Fibroblast of peridontal ligament (primary cell): ENCODE measurements at regions not wholly inside any gene's neighbourhood (a gene's known extent, or its start where the extent isn't known, plus 50 kb on each side); places are given as distances from the start of the nearest gene placed in this dataset.

Source experiments
- DNase-seq: peaks from one replicate; pipeline ENCODE4 v3.0.0-alpha.2; 2010; ENCODE audit errors: extremely low read depth

DNA sequence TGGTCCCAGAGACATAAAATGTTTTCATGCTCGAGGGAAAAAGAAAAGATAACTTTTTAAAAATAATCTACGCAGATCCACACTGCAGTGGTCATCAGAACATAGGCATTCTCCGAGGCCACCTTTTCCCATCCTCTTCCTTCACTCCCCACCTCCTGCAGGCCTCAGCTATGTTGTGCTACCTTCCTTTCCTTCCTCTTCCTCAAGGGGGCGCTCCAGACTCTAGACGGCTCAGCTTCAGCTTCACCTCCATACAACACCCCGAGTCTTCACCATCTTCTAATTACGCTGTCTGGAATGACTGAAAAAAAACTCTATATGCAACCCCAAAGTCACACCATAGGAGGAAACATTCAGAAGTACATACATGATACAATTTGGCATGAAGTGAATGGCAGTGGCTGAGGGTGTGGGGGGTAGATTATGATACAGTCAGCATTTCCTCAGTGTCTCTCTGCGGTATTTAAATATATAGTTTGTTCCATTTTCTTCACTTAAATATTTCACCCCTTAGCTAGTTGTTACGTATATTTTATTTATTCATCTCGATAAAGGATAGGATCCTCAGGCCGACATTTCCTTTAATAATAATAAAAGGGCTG lies 583.6 kb downstream of the IRS1 start:
- DNase-seq: peak; percentile 52

DNA sequence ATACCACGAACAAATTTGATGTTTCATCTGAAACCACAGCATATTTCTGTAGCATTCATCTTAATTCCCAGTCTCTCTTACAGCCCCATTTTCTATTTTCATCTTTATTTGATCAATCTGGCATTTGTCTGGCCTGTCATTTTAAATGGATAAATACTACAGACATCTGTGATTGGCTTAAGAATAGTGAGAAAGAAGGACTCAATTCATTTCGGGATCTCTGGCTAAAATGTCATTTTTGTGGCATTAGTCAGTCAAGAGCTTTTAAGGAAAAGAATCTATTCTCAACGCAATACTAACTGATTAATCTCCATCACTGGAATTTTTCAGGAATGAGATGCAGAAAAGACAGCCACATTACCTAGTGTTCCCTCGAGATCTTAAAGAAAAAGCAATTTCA lies 585.9 kb downstream of the IRS1 start:
- DNase-seq: peak; percentile 97

DNA sequence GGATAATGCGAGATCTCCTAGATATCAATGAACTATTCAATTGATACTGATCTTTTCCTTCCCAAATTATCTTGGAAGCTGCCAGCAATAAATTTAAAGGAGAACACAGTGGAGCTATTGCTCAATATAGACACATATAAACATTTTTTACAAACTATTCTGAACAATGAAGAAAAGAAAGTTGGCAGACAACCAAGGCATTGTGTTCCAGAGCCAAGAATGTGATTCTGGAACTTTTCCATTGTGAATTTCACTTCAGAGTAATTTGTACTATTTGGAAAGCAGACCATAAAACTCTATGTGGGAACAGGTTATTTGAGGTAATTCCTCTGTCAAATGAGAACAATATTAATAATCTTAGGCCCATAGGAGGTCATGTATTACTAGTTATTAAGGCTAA lies 588.2 kb downstream of the IRS1 start:
- peak; percentile 95 for DNase-seq

DNA sequence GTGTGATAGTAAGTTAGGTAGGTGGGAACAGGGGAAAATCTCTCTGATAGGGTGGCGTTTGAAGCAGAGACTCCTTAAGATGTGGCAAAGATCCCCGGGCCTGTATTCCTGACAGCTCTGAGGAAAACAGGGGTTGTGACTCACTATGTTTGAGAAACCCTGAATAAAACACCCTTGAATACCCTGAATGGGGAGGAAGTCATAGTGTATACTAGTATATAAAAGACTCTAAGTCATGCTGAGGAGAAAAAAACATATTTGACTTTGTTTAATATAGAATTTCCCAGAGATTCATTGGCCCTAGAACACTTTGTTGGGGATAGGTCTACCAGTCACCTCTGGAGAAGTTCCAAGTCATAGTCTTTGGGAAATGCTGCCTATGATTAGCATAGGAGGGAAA lies 590.9 kb downstream of the IRS1 start:
- peak; percentile 51 for DNase-seq

DNA sequence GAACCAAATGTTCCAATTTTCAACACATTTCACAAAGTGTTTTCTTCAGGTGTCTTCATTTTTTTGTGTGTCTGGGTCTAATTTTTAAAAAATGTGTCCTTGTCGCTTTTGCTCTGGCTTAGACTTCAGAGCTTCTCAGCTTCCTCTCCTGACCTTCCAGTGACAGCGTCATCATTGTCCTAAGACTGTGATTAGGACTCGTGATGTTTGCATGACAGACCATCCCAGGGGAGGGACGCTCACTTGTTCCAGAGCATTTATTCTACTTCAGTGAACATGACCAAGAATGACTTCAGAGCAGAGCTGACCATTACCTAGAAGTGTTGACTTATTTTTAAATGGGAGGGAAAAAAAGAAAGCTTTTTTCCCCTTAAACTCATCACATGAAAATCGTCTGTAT lies 591.9 kb downstream of the IRS1 start:
- no peak for DNase-seq

DNA sequence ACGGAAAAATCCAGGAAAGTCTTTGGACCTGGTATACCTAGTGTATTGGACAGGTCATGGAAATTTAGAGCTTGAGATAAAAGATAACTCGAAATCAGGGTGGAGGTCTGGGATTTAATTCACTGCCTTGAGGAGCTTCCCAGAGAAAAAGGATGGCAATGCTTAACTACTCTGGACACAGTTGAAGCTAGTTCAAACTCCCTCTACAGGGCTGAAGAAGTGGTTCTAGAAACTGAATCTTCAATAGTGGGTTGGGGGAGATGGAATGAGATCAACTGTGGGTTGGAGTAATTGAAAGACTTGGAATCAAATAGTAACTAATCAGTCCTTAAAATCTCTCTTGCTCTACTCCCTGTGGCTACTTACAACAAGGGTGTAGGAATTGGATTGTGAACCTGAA lies 600.1 kb downstream of the IRS1 start:
- no peak for DNase-seq

DNA sequence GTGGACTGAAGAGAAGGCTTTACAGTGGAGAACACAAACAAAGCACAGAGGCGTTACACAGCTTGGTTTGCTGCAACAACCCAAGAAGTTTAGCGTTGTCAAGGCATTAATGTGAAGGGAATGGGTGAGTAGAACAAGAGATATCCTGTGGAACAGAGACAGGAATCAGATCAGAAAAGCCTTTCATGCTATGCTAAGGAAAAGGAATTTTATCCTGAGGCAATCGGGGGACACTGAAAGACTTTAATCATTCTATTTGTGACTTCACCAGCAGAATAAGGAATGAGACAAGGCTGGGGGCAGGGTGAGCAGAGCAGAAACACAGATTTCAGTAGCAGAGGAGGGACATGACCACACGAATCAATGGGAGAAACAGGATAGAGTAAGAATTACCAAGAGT lies 600.7 kb downstream of the IRS1 start:
- peak; percentile 32 for DNase-seq

DNA sequence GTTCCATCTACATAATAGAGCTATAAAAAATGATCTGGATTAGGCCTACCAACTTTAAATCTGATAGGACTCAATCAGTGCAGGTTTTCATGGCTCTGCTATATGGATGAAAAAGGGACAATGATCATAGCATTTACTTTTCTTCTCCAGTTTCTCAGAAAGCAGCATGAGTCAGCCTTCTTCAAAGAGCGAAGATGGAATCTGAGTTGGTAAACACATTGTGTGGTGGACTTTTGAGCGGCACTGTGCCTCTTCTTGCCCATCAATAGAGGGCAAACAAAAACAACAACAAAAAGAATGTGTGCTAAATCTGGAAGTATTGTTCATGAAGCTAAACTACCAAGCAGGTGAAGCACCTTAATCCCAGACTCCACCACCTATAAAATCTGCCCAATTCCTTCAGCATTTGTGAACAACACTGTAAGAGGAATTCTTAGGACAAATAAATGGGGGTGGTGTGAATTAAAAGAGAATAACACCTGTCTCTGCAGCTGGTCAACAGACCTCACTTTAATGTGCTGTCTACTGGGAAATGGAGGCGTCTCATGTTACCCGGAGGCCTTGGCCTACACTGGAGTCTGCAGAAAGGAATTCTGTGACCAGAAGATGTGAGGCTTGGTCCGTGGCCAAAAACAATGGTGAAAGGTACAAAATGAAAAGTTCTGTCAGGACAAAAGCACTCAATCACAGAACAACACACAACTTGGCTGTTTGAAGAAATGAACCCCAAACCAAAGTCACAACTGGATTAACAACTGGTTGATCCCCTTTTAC lies 609.0 kb downstream of the IRS1 start:
- DNase-seq: no peak

DNA sequence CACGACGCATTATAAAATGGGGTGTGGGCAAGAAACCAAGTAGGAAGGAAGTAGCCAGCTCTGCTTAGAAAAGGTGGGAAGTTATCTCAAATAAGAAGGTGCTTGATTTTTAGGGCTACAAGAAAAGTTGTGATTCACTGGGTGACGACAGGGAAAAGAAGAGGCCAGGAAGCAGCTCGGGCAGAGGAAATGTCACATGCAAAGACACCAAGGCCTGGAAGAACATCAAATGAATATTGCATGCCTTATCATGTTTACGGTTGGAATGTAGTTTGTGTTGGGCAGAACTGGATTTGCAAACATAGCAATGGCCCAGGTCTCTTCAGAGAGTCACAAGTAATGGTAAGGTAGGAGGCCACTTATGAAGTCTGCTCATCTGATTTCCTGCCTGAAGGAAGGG lies 610.6 kb downstream of the IRS1 start:
- no peak for DNase-seq

DNA sequence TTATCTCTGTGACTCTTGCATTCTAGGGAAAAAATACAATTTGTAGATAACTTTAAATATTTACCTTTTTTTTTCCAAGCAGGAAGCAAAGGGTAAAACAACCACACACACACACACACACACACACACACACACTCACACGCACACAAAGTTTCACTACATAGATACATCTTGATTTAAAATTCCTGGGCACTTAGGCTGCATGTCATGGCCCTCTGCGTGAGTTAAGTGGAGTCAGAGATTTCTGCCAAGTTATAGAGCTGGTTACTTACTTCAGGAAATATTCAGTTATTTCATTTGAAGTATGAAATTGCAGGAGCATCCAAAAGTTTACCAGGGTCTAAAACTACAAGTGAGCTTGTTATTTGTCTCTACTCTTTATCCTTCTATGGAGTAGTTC lies 612.0 kb downstream of the IRS1 start:
- peak; percentile 96 for DNase-seq

DNA sequence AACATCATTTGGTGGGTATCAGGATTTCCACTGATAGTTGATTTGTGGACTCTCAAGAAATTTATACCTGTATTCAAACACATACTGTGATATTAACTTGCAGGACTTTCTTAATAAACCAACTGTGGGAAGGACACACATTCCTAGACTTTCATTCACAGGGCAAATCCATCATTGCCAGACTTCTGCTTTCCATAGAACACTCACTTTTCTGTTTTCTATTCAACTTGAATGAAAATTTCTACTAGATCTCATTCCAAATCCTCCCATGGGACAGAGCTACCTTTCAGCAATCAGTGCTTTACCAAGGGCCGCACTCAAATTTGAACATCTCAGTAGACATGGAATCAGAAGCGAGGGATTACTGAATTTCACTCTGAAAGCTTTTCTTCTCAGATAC lies 612.5 kb downstream of the IRS1 start:
- DNase-seq: no peak

DNA sequence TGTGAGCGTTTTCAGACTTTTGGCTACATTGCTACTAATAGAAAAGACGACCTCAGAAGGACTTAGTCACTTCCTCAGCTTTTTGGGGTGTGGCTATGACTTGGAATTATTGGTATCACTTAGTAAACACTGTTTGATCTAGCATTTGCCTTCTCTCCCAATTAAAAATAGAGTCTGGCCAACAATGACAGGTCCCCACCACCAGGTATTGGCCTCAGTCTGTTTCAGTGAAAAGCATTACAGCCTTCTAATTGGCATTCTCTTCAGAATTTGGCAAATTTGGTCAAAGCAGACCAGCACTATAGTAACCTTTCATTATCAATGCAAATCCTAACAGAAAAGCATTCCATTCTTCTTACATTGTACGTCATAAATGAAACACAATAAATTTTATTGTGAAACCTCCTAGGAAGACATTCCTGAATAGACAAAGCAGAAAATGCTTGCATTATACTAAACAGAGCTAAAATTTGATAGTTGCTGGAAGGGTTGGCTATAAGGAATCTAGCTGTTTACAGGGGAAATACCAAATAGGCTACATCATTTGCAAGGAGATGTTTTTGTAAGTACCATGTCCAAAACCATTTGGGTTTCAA lies 613.9 kb downstream of the IRS1 start:
- peak; percentile 99 for DNase-seq

DNA sequence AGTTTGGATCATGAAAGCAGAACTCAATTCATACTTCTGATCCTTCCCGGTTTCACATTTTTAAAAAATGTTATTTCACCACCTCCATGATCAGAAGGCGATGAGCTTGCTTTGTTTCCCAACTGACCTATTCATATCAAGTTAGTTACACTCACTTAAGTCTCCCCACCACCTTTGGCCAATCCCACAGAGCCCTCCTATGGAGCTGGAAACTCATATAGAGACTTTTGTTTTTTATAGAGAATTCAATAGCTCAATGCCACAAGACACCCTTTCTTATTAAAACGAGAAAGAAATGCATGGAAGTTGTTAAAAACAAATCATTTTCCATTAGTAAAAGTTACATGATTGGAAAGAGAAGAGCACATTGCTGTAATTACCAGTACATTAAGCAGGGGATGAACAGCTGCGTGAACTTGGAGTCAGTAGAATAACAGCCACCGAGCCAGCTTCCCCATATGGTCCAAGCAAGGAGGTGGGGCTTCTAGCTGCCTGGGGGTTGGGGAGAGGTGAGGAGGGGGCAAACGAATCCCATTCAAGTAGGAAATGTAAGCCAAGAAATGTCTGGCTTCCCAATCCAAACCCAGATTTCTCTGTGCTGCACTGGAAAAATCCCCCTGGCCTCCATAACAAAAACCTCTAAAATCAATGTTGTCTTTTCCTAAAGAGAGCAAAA lies 614.5 kb downstream of the IRS1 start:
- DNase-seq: no peak

DNA sequence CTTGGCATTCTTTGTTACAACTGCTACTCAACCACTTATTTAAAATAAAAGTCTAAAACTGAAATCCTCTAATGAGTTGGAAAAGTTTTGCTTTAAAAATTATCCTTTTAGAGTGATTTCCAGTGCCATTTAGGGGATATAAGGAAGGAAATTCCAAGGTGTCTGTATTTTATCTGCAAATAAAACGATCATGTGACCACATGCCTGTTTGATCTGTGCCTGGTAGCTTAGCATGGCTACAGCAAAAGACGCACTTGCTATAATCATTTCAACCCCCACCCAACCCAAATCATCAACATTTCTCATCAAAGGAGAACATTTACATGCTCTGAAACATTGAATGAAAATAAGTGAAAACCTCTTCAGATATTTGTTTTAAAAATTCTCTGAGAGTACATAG lies 615.1 kb downstream of the IRS1 start:
- no peak for DNase-seq

DNA sequence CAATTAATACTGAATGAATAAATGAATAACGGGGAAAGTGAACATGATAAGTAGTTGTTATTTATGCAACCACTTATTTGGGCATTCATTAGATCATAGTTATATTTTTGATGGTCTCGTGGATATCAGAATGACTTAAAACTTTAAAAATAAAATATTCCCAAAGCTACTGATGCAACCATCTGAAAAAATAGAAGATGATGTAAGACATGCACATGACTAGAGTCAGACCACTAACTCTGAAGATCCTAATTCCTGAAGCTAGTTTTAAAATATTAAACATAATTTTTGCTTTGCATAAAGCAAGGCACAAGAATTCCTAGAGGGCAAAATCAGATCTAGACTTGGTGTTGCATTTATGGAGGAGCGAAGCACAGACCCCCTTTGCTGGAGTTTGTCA lies 616.1 kb downstream of the IRS1 start:
- peak; percentile 49 for DNase-seq

DNA sequence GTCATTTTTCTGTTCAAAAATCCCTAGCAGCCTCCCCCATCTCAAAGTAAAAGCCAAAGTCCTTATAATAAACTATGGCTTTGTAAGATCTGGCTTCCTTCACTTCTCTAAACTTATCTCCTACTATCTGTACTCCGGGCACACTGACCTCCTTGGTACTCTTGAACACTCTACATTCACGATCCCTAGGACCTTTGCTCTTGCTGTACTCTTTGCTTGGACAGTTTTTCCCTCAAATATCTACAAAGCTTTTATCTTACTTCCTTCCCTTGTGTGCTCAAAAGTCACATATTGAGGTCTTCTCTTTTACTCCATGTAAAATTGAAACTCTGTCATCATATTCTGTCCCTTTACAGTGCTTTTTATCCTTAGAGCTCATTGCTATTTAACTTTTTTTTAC lies 616.6 kb downstream of the IRS1 start:
- DNase-seq: no peak

DNA sequence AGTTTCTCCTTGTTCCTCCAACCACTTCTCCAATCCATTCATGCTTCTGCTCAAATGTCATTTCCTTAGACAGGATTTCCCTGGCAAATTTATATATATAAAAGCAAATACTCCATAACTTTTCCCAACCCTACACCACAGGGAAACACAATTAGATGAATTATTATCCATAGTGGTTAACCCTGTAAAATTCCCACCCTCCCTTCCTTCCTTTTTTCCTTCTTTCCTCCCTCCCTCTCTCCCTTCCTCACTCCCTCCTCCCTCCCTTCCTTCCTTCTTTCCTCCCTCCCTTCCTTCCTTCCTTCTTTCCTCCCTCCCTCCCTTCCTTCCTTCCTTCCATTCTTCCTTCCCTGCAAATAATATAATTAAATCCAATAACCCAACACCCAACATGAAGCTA lies 617.7 kb downstream of the IRS1 start:
- no peak for DNase-seq

DNA sequence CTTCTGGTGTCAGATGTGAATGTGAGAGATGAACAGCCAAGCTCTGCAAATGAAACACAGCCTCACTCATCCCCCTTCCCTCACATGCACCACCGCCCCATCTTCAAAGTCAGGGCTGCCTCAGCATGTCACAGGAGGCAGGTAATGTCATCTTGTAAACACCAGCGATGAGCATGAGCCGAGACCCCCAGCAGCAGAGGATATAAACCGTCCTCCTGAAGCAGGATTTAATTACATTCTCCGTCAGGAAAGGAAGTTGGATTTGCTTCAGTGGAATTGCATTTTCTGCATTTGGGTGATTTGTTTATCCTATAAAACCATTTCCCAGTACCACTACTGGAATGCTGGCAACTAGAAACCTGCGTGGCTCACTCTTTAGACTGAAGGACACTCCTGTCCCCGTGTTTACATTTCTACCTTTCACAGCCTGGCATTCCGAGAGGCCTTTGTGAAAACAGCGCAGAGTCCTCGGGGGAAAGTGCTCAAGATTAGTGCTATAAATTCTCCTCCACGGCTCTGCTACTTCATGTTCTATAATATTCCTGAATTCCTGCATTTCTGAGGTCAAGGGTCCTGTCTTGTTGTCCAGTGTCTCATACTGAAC lies 619.2 kb downstream of the IRS1 start:
- DNase-seq: no peak

DNA sequence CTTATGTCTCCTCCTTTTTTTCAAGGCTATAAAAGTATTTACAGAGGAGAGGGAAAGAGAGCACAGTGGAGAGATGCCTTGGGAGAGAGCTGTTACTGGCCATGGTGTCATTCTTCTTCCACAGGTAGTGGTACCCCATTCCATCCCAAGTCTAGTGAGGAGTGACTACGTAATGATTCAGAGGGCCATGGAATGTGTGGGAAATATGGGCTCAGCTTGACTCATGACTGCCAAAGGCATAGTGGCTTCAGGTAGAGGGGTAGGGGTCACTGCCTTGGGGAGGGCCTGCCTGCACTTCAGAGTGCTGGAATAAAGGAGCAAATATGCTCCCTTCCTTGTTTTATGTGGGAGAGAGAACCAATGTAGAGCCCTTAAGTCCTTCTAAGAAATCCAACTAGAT lies 620.6 kb downstream of the IRS1 start:
- DNase-seq: no peak

DNA sequence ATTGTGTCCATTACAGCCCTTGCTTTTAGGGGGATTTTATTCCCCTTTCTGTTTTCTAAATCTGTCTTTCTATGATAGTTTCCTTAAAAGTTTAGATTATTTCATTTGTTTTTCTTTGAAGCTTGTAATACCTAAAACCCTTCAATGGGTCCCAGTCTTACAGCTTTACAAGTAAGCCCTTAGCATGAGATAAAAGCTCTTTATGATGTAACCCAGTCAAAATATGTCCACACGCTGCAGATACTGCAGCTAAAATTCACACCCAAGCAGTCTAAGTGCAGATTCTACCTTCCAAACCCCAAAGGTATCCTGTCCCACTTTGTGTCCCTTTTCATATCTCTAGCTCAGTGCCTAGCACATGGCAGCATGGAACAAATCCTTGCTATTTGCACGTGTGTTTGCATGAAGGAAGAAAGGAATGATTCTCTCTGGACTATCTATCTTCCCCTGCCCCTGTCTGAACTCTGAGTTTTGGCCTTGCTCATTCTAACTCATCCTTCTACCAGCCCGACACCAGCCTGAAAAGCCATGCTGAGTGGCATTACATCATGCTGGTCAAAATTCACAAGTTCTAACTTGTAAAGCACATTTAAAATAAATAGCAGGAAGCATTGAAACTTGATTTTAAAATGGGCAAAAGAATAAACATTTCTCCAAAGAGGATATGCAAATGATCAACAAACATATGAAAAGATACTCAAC lies 623.2 kb downstream of the IRS1 start:
- no peak for DNase-seq

DNA sequence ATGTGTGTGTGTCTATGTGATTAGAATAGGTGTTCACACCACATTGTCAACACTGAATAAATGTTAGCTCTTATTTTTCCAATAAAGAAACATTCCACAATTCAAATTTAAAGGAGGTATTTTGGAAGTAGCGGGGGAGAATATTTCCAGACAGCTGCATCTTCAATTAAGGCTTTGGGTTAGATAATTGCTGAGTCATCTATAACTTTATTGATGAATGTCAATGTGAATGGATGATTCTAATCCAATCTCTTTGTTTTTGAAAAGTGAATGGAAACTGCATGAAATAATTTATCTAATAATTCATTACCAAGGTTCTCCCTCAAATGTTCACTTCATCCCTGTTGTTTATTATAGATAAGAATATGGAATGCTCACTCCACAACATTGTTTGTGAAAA lies 625.2 kb downstream of the IRS1 start:
- no peak for DNase-seq

DNA sequence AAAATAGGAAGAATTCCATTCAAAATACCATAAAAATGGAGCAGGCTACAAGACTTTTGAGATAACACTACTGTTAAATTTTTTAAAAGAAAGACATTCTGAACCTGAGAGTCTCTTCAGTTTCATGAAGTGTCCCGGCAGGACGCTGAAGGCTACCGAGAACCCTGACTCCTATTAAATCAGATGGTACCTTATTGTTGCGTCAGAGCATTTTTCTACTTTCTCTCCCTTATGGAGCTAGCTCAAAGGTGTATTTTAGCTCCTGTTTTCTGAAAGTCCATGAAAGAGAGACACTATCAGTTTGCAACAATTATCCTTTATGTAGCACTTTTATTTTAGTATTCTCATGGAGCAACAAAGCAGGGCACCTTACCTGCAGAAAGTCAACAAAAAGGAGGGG lies 626.7 kb downstream of the IRS1 start:
- DNase-seq: no peak
